Fibroblast of lung (primary cell): ENCODE measurements at regions not wholly inside any gene's neighbourhood (a gene's known extent, or its start where the extent isn't known, plus 50 kb on each side); places are given as distances from the start of the nearest gene placed in this dataset.

Experiments used
- EZH2 ChIP-seq: IDR thresholded peaks from 2 replicates; pipeline ENCODE4 v1.5.1; 2012; ENCODE audit warnings: low read length, control low read depth, mild to moderate bottlenecking; ENCODE audit errors: missing control alignments
- TF ChIP-seq, protein P1 (sequence below), 2 donors: IDR thresholded peaks in 1 of 2; conservative IDR thresholded peaks in 1 of 2; 1 replicate in 1 of 2; 2 replicates in 1 of 2; pipeline ENCODE4 v1.5.1; 2011 to 2012; ENCODE audit warnings: low read length in 2 of 2, control low read depth in 1 of 2, inconsistent platforms in 1 of 2, low read depth in 1 of 2, mild to moderate bottlenecking in 1 of 2

- TF ChIP-seq, protein P1, sequence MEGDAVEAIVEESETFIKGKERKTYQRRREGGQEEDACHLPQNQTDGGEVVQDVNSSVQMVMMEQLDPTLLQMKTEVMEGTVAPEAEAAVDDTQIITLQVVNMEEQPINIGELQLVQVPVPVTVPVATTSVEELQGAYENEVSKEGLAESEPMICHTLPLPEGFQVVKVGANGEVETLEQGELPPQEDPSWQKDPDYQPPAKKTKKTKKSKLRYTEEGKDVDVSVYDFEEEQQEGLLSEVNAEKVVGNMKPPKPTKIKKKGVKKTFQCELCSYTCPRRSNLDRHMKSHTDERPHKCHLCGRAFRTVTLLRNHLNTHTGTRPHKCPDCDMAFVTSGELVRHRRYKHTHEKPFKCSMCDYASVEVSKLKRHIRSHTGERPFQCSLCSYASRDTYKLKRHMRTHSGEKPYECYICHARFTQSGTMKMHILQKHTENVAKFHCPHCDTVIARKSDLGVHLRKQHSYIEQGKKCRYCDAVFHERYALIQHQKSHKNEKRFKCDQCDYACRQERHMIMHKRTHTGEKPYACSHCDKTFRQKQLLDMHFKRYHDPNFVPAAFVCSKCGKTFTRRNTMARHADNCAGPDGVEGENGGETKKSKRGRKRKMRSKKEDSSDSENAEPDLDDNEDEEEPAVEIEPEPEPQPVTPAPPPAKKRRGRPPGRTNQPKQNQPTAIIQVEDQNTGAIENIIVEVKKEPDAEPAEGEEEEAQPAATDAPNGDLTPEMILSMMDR (conservative IDR thresholded peaks at IDR 0.05 in 1 of 2, IDR thresholded peaks at IDR 0.05 in 1 of 2; ENCODE audit: low read depth in 1 of 2, low read length in 2 of 2) = no peak
- TF ChIP-seq EZH2 = no peak
Observed at GRCh38 chr1:42046761-42047507, 106.3 kb upstream of the GUCA2B start.
